Activated B cell treated with CpG ODN at 0.5 μM for 24 hours (primary cell): ENCODE measurements at regions not wholly inside any gene's neighbourhood (a gene's known extent, or its start where the extent isn't known, plus 50 kb on each side); places are given as distances from the start of the nearest gene placed in this dataset.

Experiments
- ATAC-seq: fragments of 200-7000 bp; cut with Tn5 transposase; one replicate; pipeline ENCODE4 v1.10.0; 2021; ENCODE audit warnings: low read depth, mild to moderate bottlenecking, moderate library complexity
- CTCF ChIA-PET: fragments of 350-600 bp; sonication (Branson Sonifier 250); formaldehyde crosslinking; loops from one replicate; lab custom pipeline; 2021; ENCODE audit warnings: antibody characterized with exemption; lab: Charles Lee
- POLR2A ChIA-PET: fragments of 350-600 bp; sonication (Branson Sonifier 250); formaldehyde crosslinking; loops from one replicate; lab custom pipeline; 2021; ENCODE audit warnings: antibody characterized with exemption; lab: Charles Lee
- DNase-seq: peaks from one replicate; pipeline ENCODE4 v3.0.0; 2022
- H3K27ac Mint-ChIP-seq: one replicate; pipeline ENCODE4 v1.8.0; 2020; ENCODE audit warnings: mixed read lengths
- H3K27me3 Mint-ChIP-seq: one replicate; pipeline ENCODE4 v1.8.0; 2021; ENCODE audit warnings: mixed read lengths
- H3K36me3 Mint-ChIP-seq: one replicate; pipeline ENCODE4 v1.8.0; 2021; ENCODE audit warnings: low read depth, mixed read lengths
- H3K4me1 Mint-ChIP-seq: one replicate; pipeline ENCODE4 v1.8.0; 2021; ENCODE audit warnings: mixed read lengths
- H3K4me3 Mint-ChIP-seq: one replicate; pipeline ENCODE4 v1.8.0; 2020; ENCODE audit warnings: mild to moderate bottlenecking, mixed read lengths
- H3K9me3 Mint-ChIP-seq: one replicate; pipeline ENCODE4 v1.8.0; 2020; ENCODE audit warnings: mixed read lengths
- CTCF ChIP-seq: fragments of 200-600 bp; IDR thresholded peaks from one replicate; pipeline ENCODE4 v1.8.0; 2022; ENCODE audit warnings: antibody characterized with exemption, mild to moderate bottlenecking
- intact Hi-C: fragments of 100-400 bp; cut with micrococcal nuclease; formaldehyde crosslinking; loops from one replicate; pipeline ENCODE4 v1.15.1; 2024

GRCh38 chr18:42287047-42287446, 332.0 kb downstream of the PIK3C3 start:
- DNase-seq (no peak), ATAC-seq (no peak)
- Mint-ChIP-seq H3K36me3 (no peaks in the 10 kb centered on the region), H3K27ac (no peak overlapping the region), H3K4me3 (no peak overlapping the region), H3K27me3 (peaks cover 4% of the 10 kb centered on the region), H3K4me1 (no peaks in the 10 kb centered on the region), H3K9me3 (no peaks in the 10 kb centered on the region)
- no peak for TF ChIP-seq CTCF
- ChIA-PET CTCF (no interaction called here), POLR2A (no interaction called here)
- intact Hi-C loops = no loop called here

GRCh38 chr18:42288129-42288528, 333.1 kb downstream of the PIK3C3 start:
- H3K9me3 Mint-ChIP-seq = peaks cover 4% of the 10 kb centered on the region
- H3K27me3 Mint-ChIP-seq = peaks cover 4% of the 10 kb centered on the region
- H3K4me1 Mint-ChIP-seq = no peaks in the 10 kb centered on the region
- no peak overlapping the region for H3K4me3 Mint-ChIP-seq
- DNase-seq = no peak
- TF ChIP-seq CTCF = no peak
- H3K36me3 Mint-ChIP-seq = no peaks in the 10 kb centered on the region
- intact Hi-C loops = no loop called here
- POLR2A ChIA-PET = no interaction called here
- H3K27ac Mint-ChIP-seq = no peak overlapping the region
- CTCF ChIA-PET = no interaction called here
- ATAC-seq = no peak

- no peak for ATAC-seq
- ChIA-PET POLR2A (no interaction called here), CTCF (interaction anchor here (1.7 kb wide), 1 partner anchor 9 kb away, joined by 8 read pairs; no protein-coding TSS in a partner anchor)
- Mint-ChIP-seq H3K36me3 (no peaks in the 10 kb centered on the region), H3K9me3 (peaks cover 4% of the 10 kb centered on the region), H3K4me1 (no peaks in the 10 kb centered on the region), H3K27me3 (peaks cover 4% of the 10 kb centered on the region), H3K4me3 (no peak overlapping the region), H3K27ac (no peak overlapping the region)
- intact Hi-C loops = no loop called here
- DNase-seq = no peak
- no peak for TF ChIP-seq CTCF
Measured at GRCh38 chr18:42289526-42289925, 334.5 kb downstream of the PIK3C3 start.

GRCh38 chr18:42290318-42291307, 335.6 kb downstream of the PIK3C3 start:
- Mint-ChIP-seq H3K4me1 (no peaks in the 10 kb centered on the region), H3K9me3 (peaks cover 4% of the 10 kb centered on the region), H3K27me3 (peaks cover 4% of the 10 kb centered on the region), H3K4me3 (no peak overlapping the region), H3K36me3 (no peaks in the 10 kb centered on the region), H3K27ac (no peak overlapping the region)
- intact Hi-C loops = no loop called here
- ChIA-PET POLR2A (no interaction called here), CTCF (interaction anchor here (1.7 kb wide), 1 partner anchor 8 kb away, joined by 8 read pairs; no protein-coding TSS in a partner anchor)
- ATAC-seq (no peak), DNase-seq (no peak)
- no peak for TF ChIP-seq CTCF

- Mint-ChIP-seq H3K36me3 (no peaks in the 10 kb centered on the region), H3K27ac (no peak overlapping the region), H3K4me1 (no peaks in the 10 kb centered on the region), H3K27me3 (no peaks in the 10 kb centered on the region), H3K4me3 (no peak overlapping the region), H3K9me3 (peaks cover 4% of the 10 kb centered on the region)
- ChIA-PET CTCF (no interaction called here), POLR2A (no interaction called here)
- intact Hi-C loops = no loop called here
- ATAC-seq (no peak), DNase-seq (no peak)
- TF ChIP-seq CTCF = no peak
Measured at GRCh38 chr18:42292654-42293053, 337.6 kb downstream of the PIK3C3 start.
